Adrenal gland (tissue), 5 donors: ENCODE measurements at regions not wholly inside any gene's neighbourhood (a gene's known extent, or its start where the extent isn't known, plus 50 kb on each side); places are given as distances from the start of the nearest gene placed in this dataset.

ENCODE experiments used
- POLR2A ChIP-seq, 2 donors: fragments of 450-650 bp; IDR thresholded peaks; one replicate each; pipeline ENCODE4 v1.6.1; 2017; ENCODE audit warnings: antibody characterized with exemption in 2 of 2, mild to moderate bottlenecking in 2 of 2, moderate library complexity in 1 of 2
- TF ChIP-seq, protein P1 (sequence below), 6 experiments: fragments of 450-650 bp in 4 of 6; fragments of 200-600 bp in 2 of 6; sonication (generic) in 1 of 6; IDR thresholded peaks; 1 replicate in 5 of 6; 2 replicates in 1 of 6; pipeline versions ENCODE4 v1.5.1 to v1.8.0; 2016 to 2021; ENCODE audit warnings: antibody characterized with exemption in 6 of 6, mild to moderate bottlenecking in 2 of 6, moderate library complexity in 1 of 6
- donor health status: DM: no; HTN: no; CAD: no.

DNA sequence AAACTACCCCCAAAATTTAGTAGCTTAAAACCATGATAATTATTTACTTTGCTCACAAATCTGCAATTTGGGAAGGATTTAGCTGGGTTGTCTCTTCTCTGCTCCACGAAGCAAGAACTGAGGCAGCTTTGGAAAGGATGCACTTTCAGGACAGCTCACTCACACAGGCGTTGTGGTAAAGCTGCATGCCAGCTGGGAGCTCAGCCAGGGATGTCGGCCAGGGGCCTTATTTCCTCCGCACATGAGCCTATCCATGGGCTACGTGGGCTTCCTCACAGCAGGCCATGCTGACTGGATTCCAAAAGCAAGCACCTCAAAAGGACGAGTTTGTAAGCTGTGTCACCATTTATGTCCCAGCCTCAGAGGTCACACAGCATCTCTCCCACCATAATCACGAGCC, 301.3 kb upstream of the IGF1R start:
- TF ChIP-seq, protein P1, sequence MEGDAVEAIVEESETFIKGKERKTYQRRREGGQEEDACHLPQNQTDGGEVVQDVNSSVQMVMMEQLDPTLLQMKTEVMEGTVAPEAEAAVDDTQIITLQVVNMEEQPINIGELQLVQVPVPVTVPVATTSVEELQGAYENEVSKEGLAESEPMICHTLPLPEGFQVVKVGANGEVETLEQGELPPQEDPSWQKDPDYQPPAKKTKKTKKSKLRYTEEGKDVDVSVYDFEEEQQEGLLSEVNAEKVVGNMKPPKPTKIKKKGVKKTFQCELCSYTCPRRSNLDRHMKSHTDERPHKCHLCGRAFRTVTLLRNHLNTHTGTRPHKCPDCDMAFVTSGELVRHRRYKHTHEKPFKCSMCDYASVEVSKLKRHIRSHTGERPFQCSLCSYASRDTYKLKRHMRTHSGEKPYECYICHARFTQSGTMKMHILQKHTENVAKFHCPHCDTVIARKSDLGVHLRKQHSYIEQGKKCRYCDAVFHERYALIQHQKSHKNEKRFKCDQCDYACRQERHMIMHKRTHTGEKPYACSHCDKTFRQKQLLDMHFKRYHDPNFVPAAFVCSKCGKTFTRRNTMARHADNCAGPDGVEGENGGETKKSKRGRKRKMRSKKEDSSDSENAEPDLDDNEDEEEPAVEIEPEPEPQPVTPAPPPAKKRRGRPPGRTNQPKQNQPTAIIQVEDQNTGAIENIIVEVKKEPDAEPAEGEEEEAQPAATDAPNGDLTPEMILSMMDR (IDR thresholded peaks at IDR 0.05): no peak
- no peak for TF ChIP-seq POLR2A (IDR thresholded peaks at IDR 0.05)
